Smooth muscle cell (in vitro differentiated cells): ENCODE measurements at regions not wholly inside any gene's neighbourhood (a gene's known extent, or its start where the extent isn't known, plus 50 kb on each side); places are given as distances from the start of the nearest gene placed in this dataset.
A peak's percentile ranks its signal among the peaks of the same experiment; 100 is the strongest.

ENCODE experiments used
- DNase-seq: peaks from one replicate; lab custom pipeline; 2025; ENCODE audit not compliant: unreplicated experiment; lab: John Stamatoyannopoulos, UW
- H2AFZ ChIP-seq: fragments of 200-600 bp; sonication (generic); 2 replicates; pipeline ENCODE4 v1.6.0; 2016; ENCODE audit warnings: antibody characterized with exemption, low read depth, mild to moderate bottlenecking
- H3F3A ChIP-seq: fragments of 200-600 bp; sonication (generic); 2 replicates; pipeline ENCODE4 v1.6.0; 2017; ENCODE audit warnings: antibody characterized with exemption, low read depth
- H3K27ac ChIP-seq: fragments of 200-600 bp; sonication (generic); 2 replicates; pipeline ENCODE4 v1.5.1; 2016; ENCODE audit warnings: low read depth, mild to moderate bottlenecking
- H3K27me3 ChIP-seq: fragments of 200-600 bp; sonication (generic); 2 replicates; pipeline ENCODE4 v1.6.1; 2016; ENCODE audit warnings: low read depth, mild to moderate bottlenecking
- H3K36me3 ChIP-seq: fragments of 200-600 bp; sonication (generic); 2 replicates; pipeline ENCODE4 v1.5.1; 2016; ENCODE audit warnings: low read depth
- H3K4me1 ChIP-seq: fragments of 200-600 bp; sonication (generic); 2 replicates; pipeline ENCODE4 v1.5.1; 2016; ENCODE audit warnings: low read depth
- H3K4me2 ChIP-seq: fragments of 200-600 bp; sonication (generic); 2 replicates; pipeline ENCODE4 v1.6.0; 2016; ENCODE audit warnings: mild to moderate bottlenecking
- H3K4me3 ChIP-seq: fragments of 200-600 bp; sonication (generic); 2 replicates; pipeline ENCODE4 v1.5.1; 2016; ENCODE audit warnings: mild to moderate bottlenecking
- H3K79me2 ChIP-seq: fragments of 200-600 bp; sonication (generic); 2 replicates; pipeline ENCODE4 v1.6.0; 2016; ENCODE audit warnings: low read depth, mild to moderate bottlenecking
- H3K9ac ChIP-seq: fragments of 200-600 bp; sonication (generic); 2 replicates; pipeline ENCODE4 v1.6.0; 2016; ENCODE audit warnings: low read depth
- H3K9me3 ChIP-seq: fragments of 200-600 bp; sonication (generic); replicated peaks from 2 replicates; pipeline ENCODE4 v1.5.1; 2016; ENCODE audit warnings: low read depth
- H4K20me1 ChIP-seq: fragments of 200-600 bp; sonication (generic); 2 replicates; pipeline ENCODE4 v1.6.0; 2016; ENCODE audit warnings: low read depth
- CTCF ChIP-seq: fragments of 200-600 bp; sonication (generic); IDR thresholded peaks from 2 replicates; pipeline ENCODE4 v1.5.1; 2017; ENCODE audit warnings: borderline replicate concordance, mild to moderate bottlenecking, antibody characterized with exemption; ENCODE audit not compliant: insufficient read depth, poor library complexity, severe bottlenecking
- WGBS: methylation state at CpG from one replicate; pipeline ENCODE4 v1.1.7; 2016; ENCODE audit warnings: low lambda C conversion rate; 5-methylcytosine and 5-hydroxymethylcytosine counted together

- no peaks in the 10 kb centered on the region for H3K36me3 ChIP-seq
- H3K4me3 ChIP-seq: no peak overlapping the region
- no peak for DNase-seq
- H3K27me3 ChIP-seq: no peaks in the 10 kb centered on the region
- 70% methylated on average over 11 of the region's 11 CpGs for WGBS
- no peak overlapping the region for H3K4me2 ChIP-seq
- H3K27ac ChIP-seq: no peak overlapping the region
- H3K9ac ChIP-seq: no peak overlapping the region
- TF ChIP-seq CTCF: peak; percentile 38
- no peaks in the 10 kb centered on the region for H3F3A ChIP-seq
- H3K9me3 ChIP-seq: no peaks in the 10 kb centered on the region
- H3K79me2 ChIP-seq: no peaks in the 10 kb centered on the region
- H2AFZ ChIP-seq: no peak overlapping the region
- H4K20me1 ChIP-seq: no peaks in the 10 kb centered on the region
- H3K4me1 ChIP-seq: peaks cover 10% of the 10 kb centered on the region
These were observed 223.1 kb upstream of the FAT1 start for GRCh38 chr4:186946682-186947294.

- Histone ChIP-seq H3K27me3 (no peaks in the 10 kb centered on the region), H3K4me3 (peak overlapping the region; percentile 6), H3K4me2 (peak overlapping the region; percentile 76), H3F3A (no peaks in the 10 kb centered on the region), H4K20me1 (no peaks in the 10 kb centered on the region), H3K36me3 (no peaks in the 10 kb centered on the region), H3K79me2 (no peaks in the 10 kb centered on the region), H3K9ac (no peak overlapping the region), H3K4me1 (peaks cover 10% of the 10 kb centered on the region), H3K27ac (no peak overlapping the region), H2AFZ (peak overlapping the region; percentile 26), H3K9me3 (no peaks in the 10 kb centered on the region)
- peak; percentile 45 for TF ChIP-seq CTCF
- 15% methylated on average over 14 of the region's 14 CpGs for WGBS
- no peak for DNase-seq
These were observed 224.9 kb upstream of the FAT1 start for GRCh38 chr4:186948361-186949242.

GRCh38 chr4:186949847-186950246 is 226.2 kb upstream of the FAT1 start:
- H3K36me3 ChIP-seq: no peaks in the 10 kb centered on the region
- no peak overlapping the region for H3K4me2 ChIP-seq
- DNase-seq: no peak
- H3K9me3 ChIP-seq: no peaks in the 10 kb centered on the region
- H3K9ac ChIP-seq: no peak overlapping the region
- H3K27ac ChIP-seq: no peak overlapping the region
- no peaks in the 10 kb centered on the region for H3K27me3 ChIP-seq
- no peaks in the 10 kb centered on the region for H3K79me2 ChIP-seq
- H3K4me3 ChIP-seq: no peak overlapping the region
- no peaks in the 10 kb centered on the region for H3F3A ChIP-seq
- peaks cover 10% of the 10 kb centered on the region for H3K4me1 ChIP-seq
- no peak overlapping the region for H2AFZ ChIP-seq
- no peak for TF ChIP-seq CTCF
- 81% methylated on average over 6 of the region's 6 CpGs for WGBS
- H4K20me1 ChIP-seq: no peaks in the 10 kb centered on the region

GRCh38 chr4:186952709-186953108 is 229.1 kb upstream of the FAT1 start:
- Histone ChIP-seq H4K20me1 (no peaks in the 10 kb centered on the region), H3K79me2 (no peaks in the 10 kb centered on the region), H3K36me3 (no peaks in the 10 kb centered on the region), H3F3A (no peaks in the 10 kb centered on the region), H3K4me2 (no peak overlapping the region), H3K4me1 (peaks cover 10% of the 10 kb centered on the region), H3K27me3 (no peaks in the 10 kb centered on the region), H3K9ac (no peak overlapping the region), H2AFZ (no peak overlapping the region), H3K9me3 (no peaks in the 10 kb centered on the region), H3K4me3 (no peak overlapping the region), H3K27ac (no peak overlapping the region)
- no peak for DNase-seq
- WGBS: 95% methylated on average over 3 of the region's 3 CpGs
- no peak for TF ChIP-seq CTCF
